ENCODE measurements at regions not wholly inside any gene's neighbourhood (a gene's known extent, or its start where the extent isn't known, plus 50 kb on each side); places are given as distances from the start of the nearest gene placed in this dataset.
A peak's percentile ranks its signal among the peaks of the same experiment; 100 is the strongest.

- no peaks in the 10 kb centered on the region for H3K9me3 ChIP-seq (ENCODE audit: control insufficient read depth in 2 of 3, insufficient read depth in 1 of 3, low read length in 3 of 3)
- no peak overlapping the region for H3K27ac ChIP-seq (ENCODE audit: low read depth in 2 of 2, low read length in 2 of 2)
- H3K4me3 ChIP-seq (ENCODE audit: low read length in 3 of 3) = no peak overlapping the region
- no peak overlapping the region for H3K9ac ChIP-seq (ENCODE audit: low read length in 3 of 3)
- H3K36me3 ChIP-seq (ENCODE audit: control insufficient read depth in 2 of 3, insufficient read depth in 3 of 3, low read length in 3 of 3) = no peaks in the 10 kb centered on the region
- FAIRE-seq (no peak), DNase-seq (peak in 1 of 5 donors; percentile 15)
- TF ChIP-seq, protein P1, sequence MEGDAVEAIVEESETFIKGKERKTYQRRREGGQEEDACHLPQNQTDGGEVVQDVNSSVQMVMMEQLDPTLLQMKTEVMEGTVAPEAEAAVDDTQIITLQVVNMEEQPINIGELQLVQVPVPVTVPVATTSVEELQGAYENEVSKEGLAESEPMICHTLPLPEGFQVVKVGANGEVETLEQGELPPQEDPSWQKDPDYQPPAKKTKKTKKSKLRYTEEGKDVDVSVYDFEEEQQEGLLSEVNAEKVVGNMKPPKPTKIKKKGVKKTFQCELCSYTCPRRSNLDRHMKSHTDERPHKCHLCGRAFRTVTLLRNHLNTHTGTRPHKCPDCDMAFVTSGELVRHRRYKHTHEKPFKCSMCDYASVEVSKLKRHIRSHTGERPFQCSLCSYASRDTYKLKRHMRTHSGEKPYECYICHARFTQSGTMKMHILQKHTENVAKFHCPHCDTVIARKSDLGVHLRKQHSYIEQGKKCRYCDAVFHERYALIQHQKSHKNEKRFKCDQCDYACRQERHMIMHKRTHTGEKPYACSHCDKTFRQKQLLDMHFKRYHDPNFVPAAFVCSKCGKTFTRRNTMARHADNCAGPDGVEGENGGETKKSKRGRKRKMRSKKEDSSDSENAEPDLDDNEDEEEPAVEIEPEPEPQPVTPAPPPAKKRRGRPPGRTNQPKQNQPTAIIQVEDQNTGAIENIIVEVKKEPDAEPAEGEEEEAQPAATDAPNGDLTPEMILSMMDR (IDR thresholded peaks at IDR 0.05; ENCODE audit: borderline replicate concordance, extremely low read depth, insufficient read depth) = no peak
- peaks cover 0 to 6% (median 0%) of the 10 kb centered on the region in 3 donors for H3K4me1 ChIP-seq (ENCODE audit: control insufficient read depth in 2 of 3, insufficient read depth in 2 of 3, low read depth in 1 of 3, low read length in 3 of 3)
- intact Hi-C loops (cut with DNase I) = no loop called here
- no peaks in the 10 kb centered on the region for H3K27me3 ChIP-seq (ENCODE audit: control insufficient read depth, insufficient read depth, low read length)
Observed at GRCh38 chr9:99305820-99306811, 84.0 kb downstream of the SEC61B start.

DNA sequence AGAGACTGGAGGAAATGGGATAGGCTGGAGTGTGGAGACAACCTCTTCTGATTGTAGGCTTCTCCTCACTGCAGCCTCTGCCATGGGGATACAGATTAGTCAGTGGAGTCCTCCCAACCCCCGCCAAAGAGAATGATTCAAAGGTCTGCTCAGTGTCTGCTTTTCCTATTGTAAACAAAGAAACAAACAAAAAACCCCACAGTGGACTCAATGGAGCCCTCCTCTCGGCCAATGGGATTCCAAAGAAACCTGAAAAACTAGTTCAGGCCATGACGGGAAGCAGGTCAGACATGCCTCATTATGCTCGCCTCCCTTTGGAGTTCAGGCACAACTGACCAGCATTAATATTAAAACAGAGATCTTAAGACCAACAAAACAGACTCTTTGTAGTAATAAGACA, 85.8 kb downstream of the SEC61B start:
- no peak overlapping the region for H3K9ac ChIP-seq (ENCODE audit: low read length in 3 of 3)
- DNase-seq = peak in 3 of 5 donors; percentile 30 to 76 (median 66)
- no peaks in the 10 kb centered on the region for H3K9me3 ChIP-seq (ENCODE audit: control insufficient read depth in 2 of 3, insufficient read depth in 1 of 3, low read length in 3 of 3)
- FAIRE-seq = no peak
- no peak overlapping the region for H3K27ac ChIP-seq (ENCODE audit: low read depth in 2 of 2, low read length in 2 of 2)
- no peak overlapping the region for H3K4me3 ChIP-seq (ENCODE audit: low read length in 3 of 3)
- TF ChIP-seq, protein P1 (IDR thresholded peaks at IDR 0.05; ENCODE audit: borderline replicate concordance, extremely low read depth, insufficient read depth) = no peak
- H3K4me1 ChIP-seq (ENCODE audit: control insufficient read depth in 2 of 3, insufficient read depth in 2 of 3, low read depth in 1 of 3, low read length in 3 of 3) = peaks cover 0 to 6% (median 0%) of the 10 kb centered on the region in 3 donors
- intact Hi-C loops (cut with DNase I) = no loop called here
- H3K36me3 ChIP-seq (ENCODE audit: control insufficient read depth in 2 of 3, insufficient read depth in 3 of 3, low read length in 3 of 3) = no peaks in the 10 kb centered on the region
- H3K27me3 ChIP-seq (ENCODE audit: control insufficient read depth, insufficient read depth, low read length) = no peaks in the 10 kb centered on the region

DNA sequence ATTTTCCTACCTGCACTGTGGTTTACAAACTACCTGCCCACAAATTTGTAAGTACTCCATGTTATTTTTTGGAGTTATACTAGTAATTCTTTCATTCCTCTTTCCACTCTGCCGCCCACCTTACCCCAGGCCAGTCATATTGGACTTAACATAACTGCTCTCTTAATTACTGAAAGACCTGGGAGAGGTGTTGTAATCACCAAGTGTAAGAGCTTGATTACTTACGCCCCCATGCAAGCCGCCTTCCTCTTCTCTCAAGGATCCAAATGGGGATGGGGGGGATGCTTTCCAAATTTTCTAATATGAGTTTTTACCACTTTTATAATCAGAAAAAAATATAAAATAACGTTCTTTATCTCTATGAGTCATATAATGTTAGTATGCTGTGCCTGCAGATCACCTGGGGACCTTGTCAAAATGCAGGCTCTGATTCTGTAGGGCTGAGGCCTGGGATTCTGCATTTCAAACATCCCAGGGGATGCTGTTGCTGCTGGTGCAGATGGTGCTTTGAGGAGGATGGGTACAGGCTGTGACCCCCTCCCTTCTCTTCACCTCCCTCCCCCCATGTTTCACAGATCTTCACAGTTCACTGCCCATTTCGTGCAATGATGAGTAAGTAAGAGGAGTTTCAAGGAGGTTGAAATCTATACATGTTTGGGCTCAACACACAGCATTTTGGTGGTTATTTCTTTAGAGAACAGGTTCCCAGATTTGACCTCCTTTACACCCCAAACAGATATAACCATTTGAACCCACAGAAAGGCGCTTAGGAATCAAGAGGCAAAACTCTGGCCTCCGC, 87.3 kb downstream of the SEC61B start:
- TF ChIP-seq, protein P1 (IDR thresholded peaks at IDR 0.05; ENCODE audit: borderline replicate concordance, extremely low read depth, insufficient read depth) = no peak

More for the DNA sequence above, 87.3 kb downstream of the SEC61B start:
- no peak overlapping the region for H3K4me3 ChIP-seq (ENCODE audit: low read length in 3 of 3)
- no peak overlapping the region for H3K27ac ChIP-seq (ENCODE audit: low read depth in 2 of 2, low read length in 2 of 2)
- H3K9me3 ChIP-seq (ENCODE audit: control insufficient read depth in 2 of 3, insufficient read depth in 1 of 3, low read length in 3 of 3) = no peaks in the 10 kb centered on the region
- H3K27me3 ChIP-seq (ENCODE audit: control insufficient read depth, insufficient read depth, low read length) = no peaks in the 10 kb centered on the region
- H3K9ac ChIP-seq (ENCODE audit: low read length in 3 of 3) = no peak overlapping the region
- DNase-seq (no peak), FAIRE-seq (no peak)
- H3K36me3 ChIP-seq (ENCODE audit: control insufficient read depth in 2 of 3, insufficient read depth in 3 of 3, low read length in 3 of 3) = no peaks in the 10 kb centered on the region
- H3K4me1 ChIP-seq (ENCODE audit: control insufficient read depth in 2 of 3, insufficient read depth in 2 of 3, low read depth in 1 of 3, low read length in 3 of 3) = peaks cover 0 to 6% (median 0%) of the 10 kb centered on the region in 3 donors
- intact Hi-C loops (cut with DNase I) = no loop called here

Data from kidney (tissue), 13 donors.